Ureter (tissue), 1 donor: ENCODE measurements at regions not wholly inside any gene's neighbourhood (a gene's known extent, or its start where the extent isn't known, plus 50 kb on each side); places are given as distances from the start of the nearest gene placed in this dataset.

Experiments used
- DNase-seq: peaks from one replicate; pipeline ENCODE4 v3.0.0-alpha.2; 2020; ENCODE audit warnings: low spot score
- donor health status: DM: yes; HTN: yes; CAD: no.

DNA sequence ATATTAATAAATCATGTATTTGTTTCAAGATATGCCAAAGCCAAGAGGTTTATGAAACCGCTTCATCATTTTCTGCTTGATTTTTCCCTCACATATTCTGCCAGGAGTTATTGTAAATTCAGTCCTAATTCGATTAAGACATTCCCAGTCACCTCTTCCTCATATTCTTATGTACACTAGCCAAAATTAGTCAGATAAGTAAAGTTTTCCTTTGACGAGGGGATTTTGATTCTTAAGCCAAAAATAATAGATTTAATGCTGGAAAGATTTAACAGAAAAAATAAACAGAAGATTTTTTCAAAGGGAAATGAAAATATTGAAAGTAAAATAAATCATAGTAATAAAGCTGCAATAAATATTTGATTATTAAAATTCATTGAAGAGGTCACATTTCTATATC lies 51.0 kb upstream of the VEGFC start:
- DNase-seq, result no peak

DNA sequence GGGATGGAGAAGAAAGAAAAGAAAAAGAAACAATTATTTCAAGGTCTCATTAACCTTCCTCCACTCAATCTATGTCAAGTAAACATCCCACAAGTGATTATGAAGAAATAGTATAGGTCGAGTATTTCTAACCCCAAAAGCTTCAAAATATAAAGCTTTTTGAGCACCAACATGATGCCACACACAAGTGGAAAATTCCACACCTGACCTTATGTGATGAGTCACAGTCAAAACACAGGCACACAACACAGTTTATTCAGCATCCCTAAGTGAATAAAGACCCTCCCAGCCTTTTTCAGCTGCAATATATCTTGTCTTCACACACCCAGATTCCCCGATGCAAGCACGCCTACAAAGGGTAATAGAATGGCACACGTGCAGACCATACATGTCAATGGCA lies 51.7 kb upstream of the VEGFC start:
- no peak for DNase-seq

DNA sequence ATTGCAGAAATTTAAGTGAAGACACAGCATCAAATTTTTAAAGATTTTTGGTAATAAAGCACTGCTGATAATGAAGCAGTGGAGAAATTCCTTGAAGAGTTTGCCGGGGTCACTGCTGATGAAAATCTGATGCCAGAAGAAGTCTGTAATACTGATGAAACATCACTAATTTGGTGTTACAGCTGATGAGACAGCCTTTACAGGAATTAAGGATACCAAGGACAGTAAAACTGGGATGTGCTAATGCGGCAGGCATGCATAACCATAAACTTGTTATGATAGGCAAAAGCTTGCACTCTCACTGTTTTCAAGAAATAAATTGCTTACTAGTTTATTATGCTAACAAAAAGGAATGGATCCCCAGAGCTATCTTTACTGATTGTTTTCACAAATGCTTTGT lies 52.9 kb upstream of the VEGFC start:
- DNase-seq, result no peak

DNA sequence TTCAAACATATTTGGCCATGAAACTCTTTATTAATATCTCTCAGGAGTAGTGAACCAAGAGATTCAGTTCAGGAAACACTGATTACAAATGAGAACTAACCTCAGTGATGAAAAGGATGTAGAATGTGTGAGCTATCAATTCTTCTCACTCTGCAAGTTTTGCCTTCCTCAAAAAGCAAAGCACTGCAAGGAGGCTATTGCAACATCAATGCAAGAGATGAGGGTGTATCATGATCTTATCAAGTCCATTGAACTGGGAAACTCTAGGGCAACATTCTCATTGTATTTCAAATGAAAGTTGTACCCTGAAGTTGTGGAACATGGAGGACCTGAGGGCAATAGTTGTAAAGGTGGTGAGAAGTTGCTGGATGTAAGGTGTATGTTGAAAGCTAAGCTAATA lies 56.4 kb upstream of the VEGFC start:
- no peak for DNase-seq

DNA sequence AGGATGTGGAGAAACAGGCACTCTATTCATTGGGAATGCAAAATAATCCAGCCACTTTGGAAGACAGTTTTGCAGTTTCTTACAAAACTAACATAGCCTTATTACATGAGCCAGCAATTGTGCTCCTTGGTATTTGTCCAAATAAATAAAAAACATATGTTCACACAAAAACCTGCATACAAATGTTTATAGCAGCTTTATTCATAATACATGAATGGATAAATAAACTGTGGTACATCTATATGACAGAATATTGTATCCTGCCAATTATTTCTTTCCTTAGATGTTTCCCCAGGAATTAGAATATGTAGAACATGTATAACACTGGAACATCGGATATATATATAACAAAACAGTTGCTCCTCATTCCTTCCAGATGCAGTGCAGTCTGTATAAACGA lies 57.7 kb upstream of the VEGFC start:
- no peak for DNase-seq

DNA sequence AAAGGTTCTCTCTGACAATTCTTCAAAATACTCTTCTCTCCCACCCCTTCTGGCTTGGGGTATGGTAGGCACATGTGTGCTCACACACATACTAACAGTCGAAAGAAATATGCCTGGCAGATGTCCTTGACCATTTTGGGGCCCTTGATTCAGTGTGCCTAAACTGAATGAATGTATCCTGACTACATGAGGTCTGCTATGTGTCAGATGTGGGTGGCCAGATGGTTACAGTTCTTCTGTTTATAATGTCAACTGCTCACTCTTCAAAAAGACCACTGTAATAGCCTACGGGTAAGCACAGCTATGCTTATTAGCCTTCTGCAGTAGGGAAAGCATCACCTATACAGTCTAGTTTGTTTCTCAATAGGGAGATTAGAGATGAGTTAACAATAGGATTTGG lies 63.7 kb upstream of the VEGFC start:
- DNase-seq, result no peak

DNA sequence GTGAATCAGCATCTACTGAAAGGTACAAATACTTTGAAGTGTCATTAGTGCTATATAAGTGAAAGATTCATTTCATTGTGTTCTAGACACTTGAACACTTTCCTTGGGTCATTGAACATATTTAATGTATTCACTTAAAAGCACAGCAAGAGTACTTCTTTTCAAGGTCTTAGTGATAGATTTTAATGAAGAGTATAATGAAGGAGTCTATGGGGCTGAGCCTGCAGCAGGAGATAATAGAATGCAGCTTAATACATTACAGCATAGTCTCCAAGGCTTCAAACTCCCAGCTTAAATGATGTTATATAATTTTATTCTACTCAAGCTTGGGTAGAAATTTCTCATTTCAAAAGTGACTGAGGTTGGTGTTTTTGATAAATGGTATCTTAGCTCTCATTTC lies 66.1 kb upstream of the VEGFC start:
- no peak for DNase-seq

DNA sequence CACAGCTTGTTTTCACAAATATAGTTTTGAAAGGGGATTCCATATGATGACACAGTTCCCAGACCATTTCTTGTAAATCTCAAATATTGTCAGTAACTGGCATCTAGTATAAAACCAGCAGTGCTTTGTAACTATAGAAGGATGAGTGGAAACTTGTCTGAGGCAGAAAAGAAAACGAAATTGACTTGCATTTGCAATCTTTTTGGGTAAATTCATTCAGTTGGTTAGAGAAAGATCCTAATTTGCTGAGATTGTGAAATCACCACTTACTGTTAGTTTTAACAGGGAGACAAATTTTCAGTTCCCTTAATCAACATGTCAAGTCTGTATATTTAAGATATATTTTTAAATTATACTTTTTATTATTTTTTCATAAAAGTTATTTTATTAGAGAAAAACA lies 71.5 kb upstream of the VEGFC start:
- no peak for DNase-seq

DNA sequence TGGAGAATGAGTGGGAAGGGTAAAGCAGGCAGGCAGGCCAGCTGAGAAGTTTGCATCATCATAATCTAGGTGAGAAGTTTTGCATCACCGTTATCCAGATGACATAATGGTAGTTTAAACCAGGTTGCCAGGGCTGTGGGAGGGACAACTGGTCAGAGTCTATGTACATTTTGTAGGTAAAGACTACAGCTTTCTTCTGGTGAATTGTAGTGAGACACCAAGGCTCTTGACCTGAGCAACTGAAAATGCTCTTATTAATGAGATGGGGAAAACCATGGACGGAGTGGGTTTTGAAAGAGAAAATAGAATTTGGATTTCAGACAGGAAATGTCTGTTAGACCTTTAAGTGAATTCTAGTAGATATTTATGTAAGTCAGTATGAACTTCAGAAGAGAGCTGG lies 76.0 kb upstream of the VEGFC start:
- DNase-seq, result no peak

DNA sequence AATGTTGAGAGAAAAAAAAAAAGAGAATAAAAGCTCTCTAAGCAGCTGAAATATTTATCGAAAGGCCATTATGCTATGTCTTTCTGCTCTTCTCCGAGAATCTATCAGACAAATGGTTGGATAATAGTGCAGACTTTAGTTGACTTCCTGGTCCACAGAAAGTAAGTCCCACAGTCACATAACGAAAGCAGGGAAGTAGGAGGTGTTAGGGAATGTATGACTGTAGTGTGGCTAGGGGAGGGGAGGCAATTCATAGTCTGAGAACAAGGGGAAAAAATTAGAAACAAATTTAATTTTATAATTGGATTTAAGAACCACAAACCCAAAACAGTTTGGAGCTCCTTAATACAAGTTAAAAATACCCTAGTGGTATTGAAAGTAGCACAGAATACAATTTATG lies 79.7 kb upstream of the VEGFC start:
- no peak for DNase-seq

DNA sequence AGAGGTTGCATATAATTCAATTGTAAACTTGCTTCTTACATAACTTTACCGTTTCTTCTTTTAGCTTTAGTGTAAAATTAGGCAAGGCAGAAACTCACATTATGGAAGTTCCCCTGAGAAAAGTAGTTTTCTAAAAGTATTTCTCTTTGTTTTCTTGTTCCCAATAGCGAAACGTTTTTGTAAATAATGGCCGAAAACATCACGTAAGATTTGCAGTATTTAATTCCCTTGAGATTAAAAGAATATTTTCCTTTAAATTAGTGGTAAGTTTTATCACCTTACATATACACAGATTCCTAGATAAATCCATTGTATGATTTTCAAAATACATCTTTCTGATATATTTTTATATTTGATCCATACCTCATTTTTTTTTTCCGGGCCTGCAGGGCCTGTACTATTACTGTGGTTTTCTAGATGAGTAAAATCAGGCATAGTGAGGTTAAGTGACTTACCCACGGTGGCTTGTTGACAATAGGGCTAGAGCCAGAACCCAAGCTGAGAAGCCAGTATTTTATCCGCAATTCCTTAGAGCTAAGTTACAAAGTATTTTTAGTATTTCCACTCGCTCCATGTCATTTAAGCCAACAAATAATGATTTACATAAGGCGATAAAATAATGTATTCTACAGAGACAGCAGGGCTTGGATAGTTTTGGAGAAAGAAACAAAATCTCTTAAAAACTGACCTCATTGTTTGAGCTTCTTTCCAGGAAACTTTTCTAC lies 82.2 kb upstream of the VEGFC start:
- DNase-seq, result no peak

DNA sequence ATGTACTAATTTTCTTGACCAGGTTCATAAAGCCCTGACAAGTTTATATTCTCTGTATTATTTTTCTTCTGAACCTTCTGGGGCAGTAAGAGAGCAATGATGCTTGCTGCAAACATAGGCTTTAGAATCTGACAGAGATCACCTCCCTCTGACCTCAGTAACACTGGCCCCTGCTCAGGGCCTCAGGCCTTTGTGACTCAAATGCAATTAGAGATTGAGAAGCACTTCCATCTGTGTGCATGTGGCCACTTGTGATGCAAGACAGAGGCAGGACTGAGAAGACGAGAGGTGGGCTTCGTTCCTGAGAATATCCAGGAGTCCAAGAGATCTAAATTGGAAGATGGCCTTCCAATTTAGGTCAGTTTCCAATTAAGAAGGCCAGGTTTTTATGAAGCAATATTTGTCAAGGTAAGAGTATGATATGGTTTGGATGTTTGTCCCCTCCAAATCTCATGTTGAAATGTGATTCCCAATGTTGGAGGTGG lies 82.8 kb upstream of the VEGFC start:
- no peak for DNase-seq

DNA sequence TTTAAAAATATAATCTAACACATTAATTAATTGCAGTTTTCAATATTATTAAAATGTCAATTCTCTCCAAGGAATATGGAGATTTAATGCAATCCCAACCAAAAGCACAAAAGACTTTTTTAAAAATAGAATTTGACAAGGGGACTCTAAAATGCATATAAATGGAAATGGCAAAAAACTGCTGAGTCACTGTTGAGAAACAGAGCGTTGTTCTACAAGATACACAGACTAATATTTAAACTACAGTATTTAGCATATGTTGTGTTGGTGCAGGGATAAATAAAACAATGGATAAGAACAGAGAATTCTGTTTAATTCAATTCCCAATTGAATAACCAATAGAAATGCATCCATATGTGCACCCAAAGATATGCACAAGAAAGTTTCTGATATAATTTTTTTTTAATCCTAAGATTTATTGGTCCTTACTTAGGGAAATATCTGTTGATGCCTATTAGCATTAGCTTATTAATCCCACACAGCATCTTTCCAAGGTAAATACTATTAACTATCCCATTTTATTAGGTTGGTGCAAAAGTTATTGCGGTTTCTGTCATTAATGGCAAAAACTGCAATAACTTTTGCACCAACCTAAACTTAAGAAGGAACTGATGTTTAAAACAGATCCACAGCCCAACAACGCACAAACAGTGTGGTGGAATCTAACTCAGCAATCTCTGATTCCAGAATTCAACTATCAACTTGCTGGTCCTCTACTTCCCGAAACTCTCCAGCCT lies 86.8 kb upstream of the VEGFC start:
- DNase-seq, result no peak

DNA sequence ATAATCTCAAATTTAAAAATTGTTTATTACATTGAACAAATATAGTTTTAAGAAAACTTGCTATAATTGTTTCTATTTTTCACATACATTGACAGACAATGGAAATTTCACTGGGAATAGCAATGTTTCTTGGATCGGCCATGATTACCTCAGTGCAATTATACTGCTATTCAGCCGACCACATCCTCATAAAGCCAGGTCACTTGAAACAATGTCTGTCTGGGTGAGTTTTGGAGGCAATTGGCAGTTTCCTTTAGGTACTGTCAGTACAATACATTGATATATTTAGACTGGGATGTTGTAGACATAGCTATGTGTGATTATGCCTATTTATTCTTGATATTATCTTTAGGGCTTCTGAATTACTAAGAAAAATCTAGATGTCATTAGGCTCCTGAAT lies 89.5 kb upstream of the VEGFC start:
- DNase-seq, result no peak

DNA sequence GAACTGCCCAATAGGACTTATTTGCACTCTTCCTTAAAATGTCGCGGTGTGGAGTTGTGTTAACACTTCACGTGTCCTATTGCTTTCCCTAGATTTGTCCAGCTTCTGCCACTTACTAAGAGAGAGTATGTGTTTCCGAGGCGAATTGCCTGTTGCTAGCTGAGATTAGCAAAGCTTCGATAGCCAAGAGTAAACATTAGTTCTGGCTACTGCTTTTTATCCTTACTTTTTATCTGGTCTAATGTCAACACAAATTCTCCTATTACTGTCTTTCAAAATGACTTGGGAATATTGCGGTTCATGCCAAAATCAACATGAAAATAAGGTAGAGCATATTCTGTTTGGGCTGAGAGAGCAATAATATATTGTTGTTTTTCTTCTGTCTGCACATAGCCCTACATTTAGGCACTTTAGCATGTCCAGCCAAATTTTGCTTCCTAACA lies 90.4 kb upstream of the VEGFC start:
- DNase-seq, result no peak

DNA sequence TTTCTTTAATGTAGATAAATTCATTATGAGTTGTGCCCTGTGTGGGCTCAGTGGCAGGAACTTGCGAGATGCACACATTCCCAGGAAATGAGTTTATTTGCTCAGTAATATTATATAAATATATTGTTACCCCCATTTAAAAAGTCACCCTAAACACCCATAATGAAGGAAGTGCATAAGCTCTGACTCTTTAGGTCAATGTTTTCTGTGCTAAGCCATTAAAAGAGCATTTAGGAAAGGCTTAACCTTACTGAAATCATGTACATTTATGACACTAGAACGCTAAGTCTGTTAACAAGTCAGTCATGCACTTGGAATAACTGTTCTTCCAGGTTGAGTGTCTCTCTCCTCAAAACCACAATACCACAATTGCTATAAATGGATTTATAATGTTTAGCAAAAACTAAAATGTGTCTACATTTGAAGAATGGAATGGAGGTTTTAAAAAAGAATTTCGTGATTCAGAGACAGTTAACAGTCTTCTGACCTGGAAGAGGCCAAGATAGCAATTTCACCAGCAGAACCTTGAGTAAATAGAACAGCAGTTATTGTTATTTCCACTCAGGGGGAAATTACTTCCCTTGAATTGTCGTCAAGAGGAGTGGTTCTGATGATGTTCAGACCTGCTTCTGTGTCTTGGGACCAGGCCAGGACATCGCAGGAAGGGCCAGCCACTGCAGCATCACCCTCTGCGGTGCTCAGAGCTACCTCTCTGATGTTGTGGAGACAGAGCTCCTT lies 91.1 kb upstream of the VEGFC start:
- DNase-seq, result no peak

DNA sequence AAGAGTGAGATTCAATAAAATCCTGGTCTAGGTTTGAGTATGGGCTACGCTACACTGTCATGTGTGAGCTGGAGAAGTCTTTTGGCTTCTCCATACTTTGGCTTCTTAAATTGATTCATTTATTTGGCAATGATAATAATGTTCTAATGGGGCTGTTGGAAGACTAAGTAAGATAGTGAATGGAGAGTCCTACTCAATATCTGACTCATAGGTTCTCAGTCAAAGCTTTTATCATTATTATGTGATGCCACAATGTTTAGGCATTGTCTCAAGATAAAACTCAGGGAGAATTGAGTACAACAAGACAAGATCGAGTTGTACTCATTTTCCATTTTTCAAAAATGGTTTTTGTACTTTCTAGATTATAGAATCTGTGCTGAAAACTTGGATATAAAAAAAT lies 92.5 kb upstream of the VEGFC start:
- DNase-seq, result no peak

DNA sequence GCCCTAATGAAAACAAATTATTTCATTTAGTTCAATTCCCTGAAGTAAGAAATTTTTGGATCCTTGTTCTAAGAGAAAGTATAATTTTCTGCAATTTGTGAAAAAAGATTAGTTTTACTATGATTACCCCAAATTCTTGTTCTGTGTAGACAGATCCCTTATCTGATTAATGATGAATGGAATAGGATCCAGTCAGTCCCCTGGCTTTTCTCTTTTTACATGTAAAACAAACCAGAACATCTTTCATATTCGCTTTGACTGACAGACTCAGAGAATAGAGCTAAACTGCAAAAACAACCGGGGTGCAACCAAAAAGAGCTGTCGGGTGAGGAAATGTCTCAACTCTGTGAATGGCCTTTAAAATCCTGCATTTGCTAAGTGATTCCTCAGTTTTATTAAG lies 93.4 kb upstream of the VEGFC start:
- DNase-seq, result no peak

DNA sequence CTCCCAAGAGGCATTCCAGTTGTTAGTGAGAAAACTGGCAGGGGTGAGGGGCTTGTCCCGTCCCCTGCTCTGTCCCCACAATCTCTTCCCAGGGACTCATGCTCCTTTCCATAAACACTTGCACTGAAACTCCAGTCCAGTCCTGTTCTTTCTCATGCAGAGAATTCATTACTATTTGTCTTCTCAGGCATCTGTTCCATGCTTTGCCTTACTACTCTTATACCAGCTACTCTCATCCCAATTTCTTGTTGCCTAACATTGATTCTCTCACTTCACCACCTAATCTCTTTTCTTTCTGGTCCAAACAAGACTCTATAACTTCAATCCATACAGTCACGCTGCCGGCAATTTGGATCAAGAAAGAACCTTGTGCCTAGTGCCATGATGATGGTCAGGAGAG lies 97.1 kb upstream of the VEGFC start:
- no peak for DNase-seq

DNA sequence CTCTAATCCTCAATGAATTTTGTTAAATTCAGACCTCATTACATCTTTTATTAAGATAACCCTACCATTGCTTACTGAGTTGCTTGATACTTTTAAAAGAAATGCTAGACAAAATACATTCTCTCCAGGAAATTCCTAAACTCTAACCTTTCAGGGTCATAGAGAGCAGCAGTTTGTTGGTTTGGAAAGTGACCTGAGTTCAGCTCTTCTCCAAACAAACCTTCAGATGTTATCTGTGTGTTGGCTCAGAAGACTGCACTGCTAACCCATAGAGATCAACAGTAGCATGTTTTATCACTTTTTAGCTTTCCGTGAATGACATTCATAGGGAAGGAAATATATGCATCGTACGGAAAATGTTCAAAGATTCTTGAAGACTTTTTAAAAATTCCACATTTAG lies 101.8 kb upstream of the VEGFC start:
- DNase-seq, result no peak

DNA sequence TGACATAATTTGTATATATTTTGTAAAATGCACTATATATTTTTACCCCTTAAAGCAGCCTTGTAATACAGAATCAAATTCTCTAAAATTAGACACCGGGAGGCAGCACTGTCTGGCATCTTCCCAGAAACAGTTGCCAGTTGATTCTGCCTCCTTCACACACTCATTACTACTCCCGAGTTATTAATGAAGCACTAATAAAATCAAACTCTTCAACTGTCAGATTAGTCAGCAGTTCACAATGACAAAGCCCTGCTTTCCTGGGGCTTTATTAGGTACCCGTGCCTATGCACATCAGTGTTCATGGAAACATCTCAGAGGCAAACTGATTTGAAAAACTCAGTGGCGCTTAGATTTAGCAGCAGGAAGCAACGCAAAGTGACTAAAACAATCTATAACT lies 103.5 kb upstream of the VEGFC start:
- no peak for DNase-seq

DNA sequence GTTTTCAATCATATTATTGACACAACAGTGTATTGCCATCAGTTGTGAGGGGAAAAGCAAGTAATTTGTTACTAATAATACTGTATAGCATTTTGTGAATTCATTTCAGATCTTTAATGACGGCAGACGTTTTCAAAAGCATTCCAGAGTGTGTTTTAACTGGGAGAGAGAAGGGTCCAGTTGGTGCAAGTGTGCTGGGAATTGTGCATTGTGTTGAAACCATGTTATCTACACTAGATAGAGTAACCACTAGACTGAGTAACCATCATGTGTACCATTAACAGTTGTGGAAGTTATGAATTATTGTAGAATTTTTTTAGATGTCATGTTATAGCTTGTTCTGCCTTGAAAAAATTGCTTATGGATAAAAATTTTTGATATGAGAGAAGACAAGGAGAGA lies 104.5 kb upstream of the VEGFC start:
- DNase-seq, result no peak

DNA sequence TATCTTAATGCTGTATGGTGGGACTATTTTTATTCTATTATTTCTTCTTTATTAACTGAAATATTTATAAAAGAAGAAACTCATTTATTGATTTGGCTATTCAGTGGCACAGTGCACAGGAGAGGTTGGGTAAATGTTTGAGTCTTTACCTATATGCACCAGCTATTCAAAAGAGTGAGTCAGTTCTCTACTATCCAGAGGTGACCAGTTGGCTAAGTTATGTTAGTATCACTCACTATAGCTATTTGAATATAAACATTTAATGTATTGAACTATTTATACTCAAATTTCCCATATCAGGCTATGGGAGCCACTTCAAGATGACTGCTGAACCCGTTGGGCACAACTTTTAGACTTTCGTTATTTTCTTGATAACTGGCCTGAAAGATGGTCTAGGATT lies 106.1 kb upstream of the VEGFC start:
- no peak for DNase-seq
